Suprapubic skin (tissue), 4 donors: ENCODE measurements at regions not wholly inside any gene's neighbourhood (a gene's known extent, or its start where the extent isn't known, plus 50 kb on each side); places are given as distances from the start of the nearest gene placed in this dataset.

Source experiments
- DNase-seq, 2 donors: peaks; one replicate each; pipeline ENCODE4 v3.0.0-alpha.2; 2019; ENCODE audit warnings: low spot score in 2 of 2
- H3K27ac ChIP-seq: fragments of 200-600 bp; sonication (generic); one replicate; pipeline ENCODE4 v1.5.1; 2019
- H3K27me3 ChIP-seq: fragments of 200-600 bp; sonication (generic); one replicate; pipeline ENCODE4 v1.5.1; 2019
- H3K36me3 ChIP-seq: fragments of 200-600 bp; sonication (generic); one replicate; pipeline ENCODE4 v1.5.1; 2019
- H3K4me1 ChIP-seq: fragments of 200-600 bp; sonication (generic); one replicate; pipeline ENCODE4 v1.5.1; 2019
- H3K4me3 ChIP-seq: fragments of 200-600 bp; sonication (generic); one replicate; pipeline ENCODE4 v1.5.1; 2019; ENCODE audit warnings: mild to moderate bottlenecking
- H3K9me3 ChIP-seq: fragments of 200-600 bp; sonication (generic); one replicate; pipeline ENCODE4 v1.5.1; 2019
- EP300 ChIP-seq: sonication (generic); formaldehyde crosslinking; IDR thresholded peaks from one replicate; pipeline ENCODE4 v1.6.1; 2017; ENCODE audit warnings: antibody characterized with exemption
- POLR2A ChIP-seq, 2 donors: fragments of 450-650 bp; IDR thresholded peaks; one replicate each; pipeline ENCODE4 v1.6.1; 2017; ENCODE audit warnings: antibody characterized with exemption in 2 of 2, mild to moderate bottlenecking in 2 of 2, moderate library complexity in 2 of 2
- POLR2AphosphoS5 ChIP-seq, 3 donors: sonication (generic); formaldehyde crosslinking; IDR thresholded peaks; one replicate each; pipeline ENCODE4 v1.6.1; 2017; ENCODE audit warnings: antibody characterized with exemption in 3 of 3
- WGBS: methylation state at CpG from one replicate; pipeline ENCODE4 v1.1.5; 2018; 5-methylcytosine and 5-hydroxymethylcytosine counted together
- TF ChIP-seq, protein P1 (sequence below), 2 donors: fragments of 200-600 bp in 1 of 2; fragments of 450-650 bp in 1 of 2; sonication (generic) in 1 of 2; IDR thresholded peaks; one replicate each; pipeline ENCODE4 v1.5.1; 2016 to 2019; ENCODE audit warnings: antibody characterized with exemption in 2 of 2, mild to moderate bottlenecking in 1 of 2, moderate library complexity in 1 of 2

DNA sequence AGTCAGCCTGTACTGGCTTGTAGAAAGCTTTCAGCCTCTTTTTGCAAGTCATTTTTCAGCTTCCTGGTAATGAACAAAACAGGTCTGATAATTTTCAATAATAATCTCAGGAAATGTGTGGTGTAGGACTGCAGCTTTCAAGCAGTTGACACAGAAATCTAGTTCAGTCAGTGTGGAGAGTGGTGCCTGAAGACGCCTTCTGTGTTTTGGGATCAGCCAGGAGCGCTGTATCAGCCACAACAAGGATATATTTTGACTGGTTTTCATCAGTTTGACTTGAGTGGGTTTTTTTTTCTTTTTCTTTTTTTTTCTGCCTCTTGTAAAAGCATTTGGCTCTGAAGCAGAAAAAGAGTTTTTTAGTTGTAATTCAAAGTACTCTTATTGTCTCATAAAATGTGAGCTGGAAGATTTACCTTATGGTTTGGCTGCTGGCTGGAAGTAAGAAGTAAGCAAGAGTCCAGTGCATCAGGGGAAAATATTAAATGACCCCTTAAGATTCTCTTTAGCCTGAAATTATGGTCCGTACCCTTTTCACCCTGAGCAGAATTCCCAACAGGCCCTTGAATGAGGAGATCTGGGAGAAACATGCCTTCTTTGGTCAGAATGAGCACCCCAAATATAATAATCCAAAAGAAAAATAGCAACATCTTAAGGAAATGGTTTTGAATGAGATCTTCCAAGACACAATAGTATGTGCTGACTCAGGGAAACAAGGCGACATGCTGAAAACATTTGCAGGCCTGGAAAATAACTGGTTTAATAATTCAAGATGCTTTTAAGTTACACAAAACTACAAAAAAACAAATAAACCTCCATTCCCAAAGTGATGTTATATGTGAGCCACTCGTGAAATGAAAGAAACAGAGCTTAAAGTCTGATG lies 332.7 kb upstream of the ADAMTS9 start:
- TF ChIP-seq POLR2AphosphoS5 (IDR thresholded peaks at IDR 0.05): no peak
- no peak for TF ChIP-seq EP300
- no peak for TF ChIP-seq POLR2A (IDR thresholded peaks at IDR 0.05)
- TF ChIP-seq, protein P1, sequence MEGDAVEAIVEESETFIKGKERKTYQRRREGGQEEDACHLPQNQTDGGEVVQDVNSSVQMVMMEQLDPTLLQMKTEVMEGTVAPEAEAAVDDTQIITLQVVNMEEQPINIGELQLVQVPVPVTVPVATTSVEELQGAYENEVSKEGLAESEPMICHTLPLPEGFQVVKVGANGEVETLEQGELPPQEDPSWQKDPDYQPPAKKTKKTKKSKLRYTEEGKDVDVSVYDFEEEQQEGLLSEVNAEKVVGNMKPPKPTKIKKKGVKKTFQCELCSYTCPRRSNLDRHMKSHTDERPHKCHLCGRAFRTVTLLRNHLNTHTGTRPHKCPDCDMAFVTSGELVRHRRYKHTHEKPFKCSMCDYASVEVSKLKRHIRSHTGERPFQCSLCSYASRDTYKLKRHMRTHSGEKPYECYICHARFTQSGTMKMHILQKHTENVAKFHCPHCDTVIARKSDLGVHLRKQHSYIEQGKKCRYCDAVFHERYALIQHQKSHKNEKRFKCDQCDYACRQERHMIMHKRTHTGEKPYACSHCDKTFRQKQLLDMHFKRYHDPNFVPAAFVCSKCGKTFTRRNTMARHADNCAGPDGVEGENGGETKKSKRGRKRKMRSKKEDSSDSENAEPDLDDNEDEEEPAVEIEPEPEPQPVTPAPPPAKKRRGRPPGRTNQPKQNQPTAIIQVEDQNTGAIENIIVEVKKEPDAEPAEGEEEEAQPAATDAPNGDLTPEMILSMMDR (IDR thresholded peaks at IDR 0.05): no peak
- H3K36me3 ChIP-seq: no peaks in the 10 kb centered on the region
- no peak for DNase-seq
- 55% methylated on average over 5 of the region's 5 CpGs for WGBS
- H3K4me1 ChIP-seq: peaks cover 5% of the 10 kb centered on the region
- H3K27me3 ChIP-seq: no peaks in the 10 kb centered on the region
- no peak overlapping the region for H3K27ac ChIP-seq
- no peaks in the 10 kb centered on the region for H3K9me3 ChIP-seq
- no peak overlapping the region for H3K4me3 ChIP-seq

DNA sequence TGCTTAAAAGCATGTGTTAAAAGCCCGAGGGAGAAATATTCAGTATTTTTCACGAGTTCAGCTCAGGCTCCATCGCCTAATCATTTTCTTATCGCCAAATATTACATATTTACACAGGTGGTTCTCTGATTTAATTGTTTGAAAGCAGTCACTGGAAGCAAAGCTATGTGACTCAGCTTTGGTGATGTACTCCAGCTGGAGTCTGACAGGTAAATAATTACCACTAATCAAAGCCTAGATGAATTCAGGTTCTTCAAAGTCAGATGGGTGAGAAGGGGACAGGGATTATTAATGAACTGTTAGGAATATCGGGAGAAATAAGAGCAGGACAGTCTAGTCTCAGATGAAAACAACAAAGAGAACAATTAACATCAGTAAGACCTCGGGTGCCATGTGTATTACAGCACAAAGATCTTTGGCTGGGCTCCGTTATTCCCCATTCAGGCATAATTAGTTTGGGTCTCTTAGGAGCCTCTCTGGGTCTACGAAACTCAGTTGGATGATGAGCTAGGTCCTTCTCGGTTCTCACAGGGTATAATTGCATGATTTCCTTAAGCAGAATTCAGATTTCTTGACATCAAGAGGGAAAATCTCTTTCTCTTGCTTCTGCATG lies 331.7 kb upstream of the ADAMTS9 start:
- TF ChIP-seq EP300 (no peak), POLR2AphosphoS5 (IDR thresholded peaks at IDR 0.05) (no peak), POLR2A (IDR thresholded peaks at IDR 0.05) (no peak)
- TF ChIP-seq, protein P1 (IDR thresholded peaks at IDR 0.05): no peak
- H3K36me3 ChIP-seq: no peaks in the 10 kb centered on the region
- no peaks in the 10 kb centered on the region for H3K9me3 ChIP-seq
- DNase-seq: no peak
- H3K27ac ChIP-seq: no peak overlapping the region
- no peak overlapping the region for H3K4me3 ChIP-seq
- H3K27me3 ChIP-seq: no peaks in the 10 kb centered on the region
- H3K4me1 ChIP-seq: peaks cover 5% of the 10 kb centered on the region
- WGBS: 63% methylated on average over 9 of the region's 9 CpGs

DNA sequence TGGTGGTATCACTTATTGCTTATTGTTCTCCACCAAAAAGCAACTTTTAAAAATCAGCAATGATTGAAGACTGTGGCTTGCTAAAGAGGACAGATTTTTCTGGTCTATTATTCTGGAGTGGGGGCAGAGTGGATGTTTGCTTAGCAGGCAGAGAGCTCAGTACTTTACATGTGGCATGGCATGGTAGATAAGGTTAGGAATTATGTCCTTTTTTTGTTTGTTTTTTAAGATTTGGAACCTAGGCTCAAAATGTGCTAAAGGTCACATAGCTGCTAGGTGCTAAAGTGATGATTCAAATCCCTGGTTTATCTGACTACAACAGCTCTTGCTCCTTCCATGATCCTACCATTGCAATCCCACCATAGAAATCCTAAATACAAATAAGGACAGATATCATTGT lies 331.0 kb upstream of the ADAMTS9 start:
- Histone ChIP-seq H3K4me1 (peaks cover 5% of the 10 kb centered on the region), H3K9me3 (no peaks in the 10 kb centered on the region), H3K27me3 (no peaks in the 10 kb centered on the region), H3K27ac (no peak overlapping the region), H3K4me3 (no peak overlapping the region), H3K36me3 (no peaks in the 10 kb centered on the region)
- DNase-seq: no peak
- TF ChIP-seq, protein P1 (IDR thresholded peaks at IDR 0.05): no peak
- no peak for TF ChIP-seq EP300
- no peak for TF ChIP-seq POLR2AphosphoS5 (IDR thresholded peaks at IDR 0.05)
- TF ChIP-seq POLR2A (IDR thresholded peaks at IDR 0.05): no peak

DNA sequence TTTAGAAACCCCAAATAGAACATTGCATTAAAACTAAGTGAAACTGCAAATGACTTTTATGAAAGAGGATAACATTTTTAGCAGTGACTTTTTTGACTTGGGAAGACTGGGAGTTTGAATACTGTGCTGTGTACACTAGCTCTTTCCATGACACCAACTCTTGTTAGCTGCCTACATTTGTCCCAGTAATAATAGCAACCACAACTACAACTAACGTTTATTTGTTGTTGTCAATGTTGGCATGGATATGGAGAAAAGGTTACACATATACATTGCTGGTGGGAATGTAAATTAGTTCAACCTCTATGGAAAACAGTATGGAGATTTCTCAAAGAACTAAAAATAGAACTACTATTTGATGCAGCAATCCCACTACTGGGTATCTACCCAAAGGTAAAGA lies 329.6 kb upstream of the ADAMTS9 start:
- Histone ChIP-seq H3K4me1 (peaks cover 5% of the 10 kb centered on the region), H3K9me3 (no peaks in the 10 kb centered on the region), H3K27ac (no peak overlapping the region), H3K27me3 (no peaks in the 10 kb centered on the region), H3K36me3 (no peaks in the 10 kb centered on the region), H3K4me3 (no peak overlapping the region)
- 89% methylated on average over 1 of the region's 1 CpG for WGBS
- TF ChIP-seq EP300 (no peak), POLR2A (IDR thresholded peaks at IDR 0.05) (no peak), POLR2AphosphoS5 (IDR thresholded peaks at IDR 0.05) (no peak)
- TF ChIP-seq, protein P1 (IDR thresholded peaks at IDR 0.05): no peak
- no peak for DNase-seq

DNA sequence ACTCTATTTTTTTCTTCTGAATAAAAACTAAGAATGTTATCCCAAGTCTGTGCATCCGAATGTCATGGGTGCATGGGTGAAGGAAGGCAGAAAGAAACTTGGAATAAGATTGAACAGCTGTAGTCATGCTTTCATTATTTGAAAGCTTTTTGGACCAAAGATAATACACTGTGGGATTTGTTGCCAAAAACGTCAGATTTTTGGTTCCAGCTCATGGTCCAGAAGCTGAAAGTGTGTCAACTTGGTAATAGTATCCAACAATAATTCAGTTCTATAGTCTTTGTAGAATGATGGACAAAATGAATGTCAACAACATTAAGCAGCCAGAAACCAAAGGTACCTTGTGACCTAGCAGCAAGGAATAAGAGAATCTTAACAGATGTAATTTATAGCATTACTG lies 327.9 kb upstream of the ADAMTS9 start:
- peaks cover 5% of the 10 kb centered on the region for H3K4me1 ChIP-seq
- no peak for TF ChIP-seq POLR2AphosphoS5 (IDR thresholded peaks at IDR 0.05)
- TF ChIP-seq POLR2A (IDR thresholded peaks at IDR 0.05): no peak
- TF ChIP-seq EP300: no peak
- TF ChIP-seq, protein P1 (IDR thresholded peaks at IDR 0.05): no peak
- H3K27me3 ChIP-seq: no peaks in the 10 kb centered on the region
- no peak for DNase-seq
- H3K27ac ChIP-seq: no peak overlapping the region
- H3K9me3 ChIP-seq: no peaks in the 10 kb centered on the region
- WGBS: 51% methylated on average over 2 of the region's 2 CpGs
- H3K4me3 ChIP-seq: no peak overlapping the region
- no peaks in the 10 kb centered on the region for H3K36me3 ChIP-seq
